HG03064 (cell line): ENCODE measurements at regions not wholly inside any gene's neighbourhood (a gene's known extent, or its start where the extent isn't known, plus 50 kb on each side); places are given as distances from the start of the nearest gene placed in this dataset.

Experiments
- ATAC-seq: cut with Tn5 transposase; IDR thresholded peaks from one replicate; pipeline ENCODE4 v1.9.1; 2021; ENCODE audit warnings: low read depth; ENCODE audit not compliant: unreplicated experiment

DNA sequence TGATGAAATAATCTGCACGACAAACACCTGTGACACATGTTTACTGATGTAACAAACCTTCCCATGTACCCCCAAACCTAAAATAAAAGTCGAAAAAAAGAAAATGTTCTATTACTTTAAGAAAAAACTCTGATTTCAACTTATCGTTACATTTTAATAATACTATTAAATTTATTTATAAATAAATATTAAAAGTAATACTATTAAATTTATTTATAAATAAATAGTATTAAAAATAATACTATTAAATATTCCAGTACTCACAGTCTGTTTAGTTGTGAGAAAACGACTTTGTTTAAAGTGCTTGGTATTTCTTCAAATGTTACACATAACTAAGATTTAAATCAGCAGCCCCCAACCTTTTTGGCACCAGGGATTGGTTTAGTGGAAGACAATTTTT, 471.6 kb upstream of the PRKX start:
- ATAC-seq = no peak

DNA sequence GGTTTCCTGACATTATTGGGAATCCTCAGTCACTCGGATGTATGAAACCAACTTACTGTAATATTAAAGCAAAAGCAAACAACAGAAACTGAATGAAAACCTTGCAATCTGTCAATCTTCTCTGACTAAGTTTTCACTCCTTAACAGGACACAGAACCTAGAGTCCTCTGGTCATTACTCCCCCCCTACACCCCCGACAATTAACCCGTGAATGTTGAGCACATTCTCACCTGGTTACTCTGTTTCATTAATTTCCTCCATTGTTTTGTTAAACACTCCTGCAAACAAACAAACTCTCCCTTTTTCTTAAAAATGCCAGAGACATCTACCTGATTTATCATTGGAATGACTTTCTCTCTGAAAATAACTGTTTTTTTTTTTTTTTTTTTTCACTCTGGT, 469.0 kb upstream of the PRKX start:
- no peak for ATAC-seq

DNA sequence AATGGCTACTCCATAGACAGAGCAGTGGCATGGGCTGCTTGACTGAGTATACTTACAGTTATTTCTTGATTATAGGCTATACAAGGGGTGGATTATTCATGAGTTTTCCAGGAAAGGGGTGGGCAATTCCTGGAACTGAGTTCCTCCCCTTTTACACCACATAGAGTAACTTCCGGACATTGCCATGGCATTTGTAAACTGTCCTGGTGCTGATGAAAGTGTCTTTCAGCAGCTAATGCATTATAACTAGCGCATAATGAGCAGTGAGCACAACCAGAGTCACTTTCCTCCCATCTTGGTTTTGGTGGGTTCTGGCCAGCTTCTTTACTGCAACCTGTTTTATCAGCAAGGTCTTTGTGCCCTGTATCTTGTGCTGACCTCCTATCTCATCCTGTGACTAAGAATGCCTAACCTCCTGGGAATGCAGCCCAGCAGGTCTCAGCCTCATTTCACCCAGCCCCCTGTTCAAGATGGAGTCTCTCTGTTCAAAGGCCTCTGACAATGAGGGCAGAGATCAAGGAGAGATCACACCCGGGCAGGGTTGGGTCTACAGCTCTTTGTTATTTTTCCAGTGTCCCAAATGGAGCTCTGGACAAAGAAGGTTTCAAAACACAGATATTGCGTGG, 468.4 kb upstream of the PRKX start:
- no peak for ATAC-seq

DNA sequence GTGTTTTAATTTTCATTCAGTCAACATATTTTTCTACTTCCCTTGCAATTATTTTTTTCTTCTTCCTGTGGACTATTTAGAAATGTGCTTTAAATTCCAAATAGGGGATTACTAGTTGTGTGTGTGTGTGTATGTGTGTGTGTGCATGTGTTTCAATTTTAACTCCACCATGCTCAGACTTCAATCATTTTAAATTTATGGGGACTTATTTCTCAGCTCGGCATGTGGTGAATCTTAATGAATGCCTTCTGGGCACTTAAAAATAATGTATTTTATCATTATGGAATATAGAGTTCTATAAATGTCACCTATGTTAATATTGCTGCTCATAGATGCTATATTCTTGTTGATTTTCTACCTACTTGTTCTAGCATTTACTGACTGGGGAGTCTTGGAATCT, 465.6 kb upstream of the PRKX start:
- no peak for ATAC-seq

DNA sequence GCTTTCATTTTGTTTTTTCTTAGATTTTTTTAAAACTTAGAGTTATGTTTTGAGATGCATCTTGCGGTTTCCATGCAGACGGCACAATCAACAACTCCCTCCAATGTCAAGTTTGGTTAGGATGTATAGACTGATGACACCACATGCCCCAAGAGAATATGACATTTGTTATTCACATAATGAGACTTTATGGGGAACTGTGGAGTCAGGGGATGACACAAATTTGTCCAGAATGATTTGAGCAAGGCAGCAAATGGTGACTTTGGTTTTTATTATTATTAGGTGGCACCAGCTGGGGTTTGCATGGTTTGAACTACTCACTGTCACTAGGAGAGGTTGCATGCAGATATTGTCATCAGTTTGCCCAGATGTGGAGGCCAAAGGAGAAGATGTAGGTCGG, 461.8 kb upstream of the PRKX start:
- no peak for ATAC-seq

DNA sequence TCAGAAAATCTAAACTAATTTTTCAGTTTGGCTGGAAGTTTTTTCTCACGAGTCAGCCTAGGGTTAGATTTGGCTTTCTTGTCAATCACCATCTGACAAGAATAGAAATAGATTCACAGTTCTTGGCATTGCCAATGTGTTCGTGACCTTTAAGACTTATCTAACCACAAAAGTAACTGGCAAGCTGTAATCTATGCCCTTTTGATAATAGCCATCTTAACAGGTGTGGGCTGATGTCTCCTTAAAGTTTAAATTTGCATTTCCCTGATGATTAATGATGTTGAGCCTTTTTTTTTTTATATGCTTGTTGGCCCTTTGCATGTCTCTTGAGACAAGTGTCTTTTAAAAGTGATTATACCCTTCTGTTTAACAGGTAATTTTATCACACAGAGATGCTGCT, 460.3 kb upstream of the PRKX start:
- ATAC-seq = no peak

DNA sequence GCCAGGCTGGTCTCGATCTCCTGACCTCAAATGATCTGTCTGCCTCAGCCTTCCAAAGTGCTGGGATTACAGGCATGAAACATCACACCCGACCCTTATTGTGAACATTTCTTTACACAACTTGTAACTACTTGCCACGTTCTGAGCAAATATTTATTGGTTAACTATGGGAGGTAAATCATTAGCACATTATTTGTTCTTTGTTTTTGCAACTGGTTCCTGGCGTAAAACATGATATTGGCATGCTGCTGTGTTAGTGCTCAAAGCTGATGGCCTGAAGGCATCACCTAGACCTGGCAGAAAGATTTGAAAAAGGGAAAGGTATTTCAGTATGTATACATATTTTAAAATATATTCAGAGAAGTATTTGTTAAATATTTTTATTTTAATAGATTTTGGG, 438.3 kb upstream of the PRKX start:
- no peak for ATAC-seq

DNA sequence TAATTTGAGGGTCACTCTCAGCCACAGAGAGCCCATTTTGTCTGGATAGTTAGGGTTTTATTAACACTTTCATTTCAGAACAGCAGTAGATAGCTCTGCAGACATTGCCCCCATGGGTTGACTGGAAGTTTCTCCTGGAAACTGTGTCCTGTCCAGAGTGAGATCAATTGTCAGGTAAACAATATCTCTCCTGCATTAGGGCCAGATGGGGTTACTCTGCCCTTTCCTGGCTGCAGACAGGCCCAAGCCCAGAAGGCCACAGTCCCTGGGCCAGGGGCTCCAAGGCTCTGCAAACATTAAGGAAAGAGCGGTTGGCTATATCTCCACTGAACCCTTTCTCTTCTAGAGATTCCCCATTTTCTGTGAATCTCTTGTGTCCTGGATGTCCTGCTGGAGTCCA, 436.8 kb upstream of the PRKX start:
- no peak for ATAC-seq

DNA sequence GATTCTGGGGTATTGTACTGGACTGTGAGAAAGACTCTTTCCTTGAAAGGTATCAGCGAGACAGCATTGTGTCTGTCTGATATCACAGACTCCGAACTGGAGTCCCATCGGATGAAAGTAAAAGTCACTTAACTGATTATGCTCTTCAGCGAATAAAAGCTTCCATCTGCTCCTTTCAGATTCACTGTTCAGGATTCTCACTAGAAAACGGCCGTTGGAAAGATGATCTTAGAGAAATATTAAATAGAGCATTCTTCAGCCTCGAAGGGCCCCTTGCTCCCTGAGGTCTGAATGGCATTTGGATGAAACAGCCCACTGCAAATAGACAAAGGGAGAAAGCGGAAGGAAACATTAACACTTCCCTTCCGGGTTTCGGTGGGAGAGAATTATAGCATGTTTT, 416.2 kb upstream of the PRKX start:
- no peak for ATAC-seq

DNA sequence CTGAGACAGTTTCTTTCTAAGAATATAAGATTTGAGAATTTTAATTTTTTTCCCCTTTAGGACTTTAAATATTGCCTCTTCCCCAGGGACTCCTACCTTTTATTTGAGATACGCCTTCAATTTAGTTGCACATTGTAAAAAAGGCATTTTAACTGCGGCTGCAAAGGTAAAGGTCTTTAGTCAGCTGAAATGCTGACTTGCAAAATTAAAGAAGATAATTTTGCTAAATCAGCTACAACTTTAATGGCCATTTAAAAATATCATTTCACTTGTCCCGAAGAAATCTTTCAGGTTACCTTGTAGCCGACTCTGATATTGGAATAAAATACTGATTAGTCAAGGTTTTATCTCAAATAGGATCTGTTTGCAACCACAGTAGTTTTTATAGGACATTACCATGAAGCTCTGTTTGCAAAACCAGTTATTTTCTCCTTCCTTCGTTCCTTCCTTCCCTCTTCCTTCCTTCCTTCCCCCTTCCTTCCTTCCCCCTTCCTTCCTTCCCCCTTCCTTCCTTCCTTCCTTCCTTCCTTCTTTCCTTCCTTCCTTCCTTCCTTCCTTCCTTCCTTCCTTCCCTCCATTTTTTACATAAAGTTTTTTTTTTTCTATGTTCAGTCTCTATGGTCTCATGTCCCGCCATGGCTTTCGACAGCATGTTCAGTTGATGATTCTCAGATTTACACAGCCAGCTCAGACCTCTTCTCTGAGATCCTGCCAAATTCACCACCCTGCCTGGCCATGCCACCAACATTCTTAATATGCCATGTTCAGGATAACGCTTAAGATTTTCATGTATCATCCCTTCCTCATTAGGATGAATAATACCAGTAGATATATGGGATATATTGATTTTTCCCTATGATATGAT, 405.4 kb upstream of the PRKX start:
- no peak for ATAC-seq

DNA sequence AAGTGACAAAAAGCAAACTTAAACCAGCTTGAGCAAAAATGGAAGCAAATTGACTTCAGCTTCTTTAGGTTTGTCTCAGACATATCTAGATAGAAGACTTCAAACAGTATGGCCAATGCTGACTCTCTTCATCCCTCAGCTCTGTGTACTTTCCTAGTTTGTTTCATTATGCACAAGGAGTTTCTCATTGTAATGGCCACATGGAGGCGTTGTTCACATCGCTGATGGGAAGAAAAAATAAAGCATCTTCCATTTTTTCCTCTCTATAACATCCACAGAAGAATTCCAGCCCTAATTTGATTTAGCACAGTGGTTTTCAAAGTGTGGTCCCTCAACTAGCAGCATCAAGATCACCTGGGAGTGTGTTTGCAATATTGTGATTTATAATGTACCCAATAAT, 397.5 kb upstream of the PRKX start:
- ATAC-seq = no peak

DNA sequence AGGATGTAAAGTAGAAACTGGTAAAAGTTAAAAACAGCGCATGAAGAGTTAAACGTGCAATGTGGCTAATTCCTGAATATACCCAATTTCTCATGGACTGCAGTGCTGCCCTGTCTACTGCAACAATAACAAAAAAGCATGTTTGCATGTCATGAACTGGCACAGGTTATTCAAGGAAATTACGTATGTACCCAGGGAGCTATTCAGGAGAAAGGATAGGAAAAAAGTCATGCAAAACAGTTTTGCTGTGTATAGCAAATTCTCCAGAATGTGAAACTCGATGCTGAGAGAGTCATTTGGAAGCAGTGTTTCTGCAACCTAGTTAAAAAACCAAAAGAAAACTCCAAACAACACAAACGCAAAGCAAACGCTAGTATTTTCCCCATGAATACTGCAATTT, 381.5 kb upstream of the PRKX start:
- ATAC-seq = no peak

DNA sequence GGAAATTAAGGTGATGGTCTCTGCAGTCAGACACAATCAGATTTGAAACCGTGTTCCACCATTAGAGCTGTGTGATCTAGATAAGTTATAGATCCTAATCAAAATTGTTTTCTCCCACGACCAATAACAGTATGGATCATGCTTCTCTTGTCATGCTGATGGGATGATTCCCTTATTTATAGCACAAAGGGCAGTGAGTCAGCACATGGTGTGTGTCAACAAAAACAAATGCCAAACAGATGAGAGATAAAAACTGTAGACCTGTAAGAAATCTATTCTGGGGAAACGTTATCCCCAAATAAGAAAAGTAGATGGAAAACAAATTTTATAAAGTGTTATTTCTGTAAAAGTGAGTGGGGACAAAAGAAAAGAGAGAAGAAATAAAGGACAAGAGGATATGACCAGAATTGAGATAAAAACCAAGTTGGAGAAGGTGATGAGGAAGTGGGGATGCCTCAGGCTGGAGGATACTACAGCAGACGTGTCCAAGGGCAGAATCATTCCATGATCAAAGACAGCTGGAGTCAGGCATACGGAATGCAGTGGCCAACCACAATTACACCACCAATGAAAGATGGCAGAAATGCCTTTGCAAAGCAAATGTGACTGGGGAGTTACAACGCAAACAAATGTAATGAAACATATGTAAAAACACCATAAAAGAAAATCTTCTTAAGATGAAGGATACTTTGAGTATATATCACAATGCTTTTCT, 377.8 kb upstream of the PRKX start:
- no peak for ATAC-seq

DNA sequence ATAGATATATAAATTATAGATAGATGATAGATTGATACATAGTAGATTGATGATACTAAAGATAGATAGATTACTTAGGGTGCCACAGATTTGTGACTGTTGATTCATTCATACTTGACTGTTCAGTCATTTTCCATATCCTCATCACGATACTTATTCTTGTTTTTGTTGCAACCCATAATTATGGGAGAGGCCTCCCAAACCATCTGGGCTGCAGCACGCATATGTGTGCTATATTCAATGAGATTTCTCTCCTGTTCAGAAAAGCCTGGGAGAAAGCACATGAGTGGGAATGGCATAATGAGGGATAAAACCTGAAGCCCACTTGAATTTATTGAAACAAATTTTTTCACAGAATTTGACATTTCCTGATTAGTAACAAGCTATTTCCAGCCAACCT, 346.4 kb upstream of the PRKX start:
- ATAC-seq = no peak

DNA sequence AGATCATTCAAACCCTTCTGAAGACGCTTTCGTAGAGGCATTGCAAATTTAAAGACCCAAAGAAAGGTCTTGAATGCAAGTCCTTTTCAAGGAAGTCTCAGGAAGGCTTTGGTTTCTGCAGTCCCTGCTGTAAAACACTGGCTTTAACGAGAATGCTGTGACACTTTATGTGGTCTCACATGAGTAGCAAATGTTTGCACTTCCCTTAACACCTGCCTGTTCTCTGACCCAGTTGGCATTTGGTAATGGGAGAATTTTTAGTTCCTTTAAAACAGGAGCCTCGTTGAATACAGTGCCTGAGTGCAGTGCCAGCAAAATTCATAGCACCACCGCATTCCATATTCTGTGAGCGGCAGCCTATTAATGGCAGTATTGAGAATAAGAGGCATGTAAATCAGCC, 330.5 kb upstream of the PRKX start:
- no peak for ATAC-seq

DNA sequence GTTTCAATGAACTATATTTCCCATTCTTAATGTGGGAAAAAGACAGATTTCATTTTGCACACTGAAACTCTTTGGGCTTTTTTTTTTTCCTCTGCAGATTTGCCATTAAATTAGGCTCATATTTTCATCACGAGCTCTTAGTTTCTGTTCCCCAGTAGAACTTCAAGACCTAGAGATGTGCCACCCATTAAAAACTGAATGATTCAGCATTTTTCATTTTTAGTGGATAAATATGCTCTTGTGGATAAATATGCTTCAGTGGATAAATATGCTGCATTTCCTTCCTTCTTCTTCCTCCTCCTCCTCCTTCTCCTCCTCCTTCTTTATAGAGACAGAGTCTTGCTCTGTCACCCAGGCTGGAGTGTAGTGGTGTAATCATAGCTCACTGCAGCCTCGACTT, 322.4 kb upstream of the PRKX start:
- ATAC-seq = no peak

DNA sequence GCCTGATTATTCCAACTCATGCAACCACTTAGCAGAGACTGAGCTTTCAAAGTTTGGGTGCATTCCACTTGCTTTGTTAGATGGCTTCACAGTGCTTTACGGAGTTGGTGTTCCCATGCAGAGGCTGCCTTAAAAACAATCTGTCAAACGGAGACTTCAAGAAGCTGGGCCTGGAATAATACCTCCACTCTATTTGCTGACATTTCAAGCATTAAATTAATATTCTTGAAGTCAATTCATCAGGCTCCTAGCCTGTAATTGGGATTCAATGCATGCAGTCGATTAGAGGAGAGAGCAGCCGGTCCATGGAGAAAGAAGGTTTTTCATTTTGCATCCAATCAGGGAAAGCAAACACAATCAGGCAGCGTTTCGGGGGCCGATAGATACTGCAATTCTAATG, 314.7 kb upstream of the PRKX start:
- no peak for ATAC-seq

DNA sequence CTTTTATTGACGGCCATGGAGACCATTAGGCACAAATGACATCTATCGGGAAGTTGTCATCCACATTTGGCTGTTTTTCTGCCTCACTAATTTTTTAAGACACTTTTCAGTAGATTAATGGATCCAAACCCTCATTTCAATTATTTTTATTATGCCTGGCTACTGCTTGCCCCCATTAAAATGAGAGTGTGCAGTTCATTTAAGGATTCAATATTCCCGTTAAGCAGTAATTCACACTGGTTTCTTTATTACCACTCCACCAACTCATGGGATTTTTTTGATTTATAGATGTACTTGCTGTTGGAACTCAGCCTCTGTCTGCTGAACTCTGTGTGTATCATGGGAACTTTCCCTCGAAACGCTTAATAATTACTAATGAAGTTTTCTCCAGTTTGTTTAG, 291.8 kb upstream of the PRKX start:
- no peak for ATAC-seq

DNA sequence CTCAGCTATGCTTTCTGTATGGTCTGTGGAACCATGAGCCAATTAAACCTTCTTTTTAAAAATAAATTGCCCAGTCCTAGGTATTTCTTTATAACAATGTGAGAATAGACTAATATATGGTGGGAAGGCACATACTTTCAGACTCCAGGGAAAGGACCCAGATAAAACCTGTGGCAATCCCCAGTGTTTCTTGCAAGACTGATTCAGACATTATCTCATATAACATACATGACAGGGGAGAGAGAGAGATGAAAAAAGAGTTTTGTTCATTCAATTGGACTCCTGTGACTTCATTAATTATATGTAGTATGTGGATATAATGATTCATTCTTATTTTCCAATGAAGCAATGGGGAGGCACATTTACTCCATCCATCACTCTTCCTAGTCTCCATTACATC, 291.4 kb upstream of the PRKX start:
- no peak for ATAC-seq

DNA sequence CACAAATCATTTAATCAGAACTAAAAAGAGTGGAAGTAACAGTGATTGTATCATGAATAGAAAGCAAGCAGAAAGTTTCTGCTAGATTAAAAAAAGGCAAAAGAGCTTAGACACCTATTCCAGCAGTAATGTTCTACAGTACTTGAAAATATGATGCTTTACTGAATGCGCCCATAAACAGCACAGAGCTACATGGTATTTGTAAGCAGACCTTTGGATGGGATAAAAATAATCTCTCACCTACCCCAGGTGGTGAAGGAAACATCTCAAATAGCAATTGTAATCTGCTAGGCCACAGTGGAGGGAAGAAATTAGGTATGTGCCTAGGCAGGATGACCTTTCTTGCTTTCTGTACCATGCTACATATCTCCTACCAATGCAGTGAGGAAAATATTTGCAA, 280.9 kb upstream of the PRKX start:
- no peak for ATAC-seq

DNA sequence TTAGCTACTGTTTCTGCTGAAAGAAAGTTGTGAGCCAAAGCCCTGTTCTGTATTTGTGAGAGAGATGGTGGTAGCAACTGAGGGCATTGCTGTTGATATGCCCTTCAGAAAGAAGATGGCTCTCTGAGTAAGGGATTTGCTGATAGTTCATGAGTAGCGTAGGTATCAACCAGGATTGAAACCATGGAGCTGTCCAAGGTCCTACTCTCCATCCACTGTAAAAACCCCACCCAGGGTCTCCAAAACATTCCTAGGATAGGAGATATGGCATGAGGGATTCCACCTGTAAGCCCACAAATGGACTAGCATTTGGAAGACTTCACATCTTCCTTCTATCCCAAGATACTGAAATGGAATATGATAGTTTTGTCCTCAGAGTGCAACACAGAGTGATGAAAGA, 277.1 kb upstream of the PRKX start:
- no peak for ATAC-seq
